Spinal cord (tissue), 9 donors: ENCODE measurements at regions not wholly inside any gene's neighbourhood (a gene's known extent, or its start where the extent isn't known, plus 50 kb on each side); places are given as distances from the start of the nearest gene placed in this dataset.
"Not testable (repeated sequence)": the region's sequence is repeated elsewhere in the genome, so short reads cannot be mapped to it uniquely, and the experiment has no call there.

ENCODE experiments used
- DNase-seq, 6 donors: peaks; one replicate each; pipeline versions ENCODE4 v3.0.0 to v3.0.0-alpha.2; 2013 to 2015; ENCODE audit warnings: low spot score in 6 of 6, low read depth in 4 of 6
- H3K27ac ChIP-seq: one replicate; pipeline ENCODE4 v1.5.1; 2013; ENCODE audit warnings: low read depth, low read length, control low read depth
- H3K27me3 ChIP-seq: one replicate; pipeline ENCODE4 v1.6.1; 2013; ENCODE audit warnings: low read length; ENCODE audit not compliant: control insufficient read depth, insufficient read depth
- H3K36me3 ChIP-seq: one replicate; pipeline ENCODE4 v1.6.1; 2013; ENCODE audit warnings: low read length; ENCODE audit not compliant: control insufficient read depth, insufficient read depth
- H3K4me1 ChIP-seq: one replicate; pipeline ENCODE4 v1.6.1; 2013; ENCODE audit warnings: low read length; ENCODE audit not compliant: control insufficient read depth, insufficient read depth
- H3K4me3 ChIP-seq: one replicate; pipeline ENCODE4 v1.5.1; 2013; ENCODE audit warnings: low read depth, low read length, control low read depth
- H3K9me3 ChIP-seq: one replicate; pipeline ENCODE4 v1.6.1; 2013; ENCODE audit warnings: low read length; ENCODE audit not compliant: control insufficient read depth, insufficient read depth
- WGBS: methylation state at CpG from one replicate; pipeline ENCODE4 v1.1.5; 2013; ENCODE audit warnings: missing lambda C conversion rate; ENCODE audit not compliant: insufficient coverage; 5-methylcytosine and 5-hydroxymethylcytosine counted together
- donor health status: healthy.

GRCh38 chr5:114120166-114120565, 241.7 kb upstream of the KCNN2 start:
- H3K4me3 ChIP-seq, result no peak overlapping the region
- H3K4me1 ChIP-seq, result no peaks in the 10 kb centered on the region
- no peaks in the 10 kb centered on the region for H3K9me3 ChIP-seq
- no peak for DNase-seq
- no peak overlapping the region for H3K27ac ChIP-seq
- no peaks in the 10 kb centered on the region for H3K36me3 ChIP-seq
- no peaks in the 10 kb centered on the region for H3K27me3 ChIP-seq
- WGBS, result 81% methylated on average over 4 of the region's 4 CpGs

GRCh38 chr5:114122852-114123251, 239.0 kb upstream of the KCNN2 start:
- H3K27me3 ChIP-seq, result no peaks in the 10 kb centered on the region
- DNase-seq, result no peak
- WGBS, result 80% methylated on average over 1 of the region's 2 CpGs

GRCh38 chr5:114123654-114124053, 238.2 kb upstream of the KCNN2 start:
- Histone ChIP-seq H3K27ac (no peak overlapping the region), H3K27me3 (no peaks in the 10 kb centered on the region), H3K4me3 (no peak overlapping the region), H3K9me3 (no peaks in the 10 kb centered on the region), H3K4me1 (no peaks in the 10 kb centered on the region), H3K36me3 (no peaks in the 10 kb centered on the region)
- WGBS, result no CpG with 5 or more reads among the region's 2 CpGs
- DNase-seq, result no peak

More at GRCh38 chr5:114122852-114123251, 239.0 kb upstream of the KCNN2 start:
- no peak overlapping the region for H3K27ac ChIP-seq
- no peaks in the 10 kb centered on the region for H3K4me1 ChIP-seq
- H3K4me3 ChIP-seq, result no peak overlapping the region
- no peaks in the 10 kb centered on the region for H3K9me3 ChIP-seq
- H3K36me3 ChIP-seq, result no peaks in the 10 kb centered on the region

- 88% methylated on average over 2 of the region's 3 CpGs for WGBS
- Histone ChIP-seq H3K9me3 (peaks cover 2% of the 10 kb centered on the region), H3K4me3 (no peak overlapping the region), H3K36me3 (no peaks in the 10 kb centered on the region), H3K27ac (no peak overlapping the region), H3K4me1 (no peaks in the 10 kb centered on the region), H3K27me3 (no peaks in the 10 kb centered on the region)
- DNase-seq, result no peak
Measured at GRCh38 chr5:114146398-114146797, 215.5 kb upstream of the KCNN2 start.

DNA sequence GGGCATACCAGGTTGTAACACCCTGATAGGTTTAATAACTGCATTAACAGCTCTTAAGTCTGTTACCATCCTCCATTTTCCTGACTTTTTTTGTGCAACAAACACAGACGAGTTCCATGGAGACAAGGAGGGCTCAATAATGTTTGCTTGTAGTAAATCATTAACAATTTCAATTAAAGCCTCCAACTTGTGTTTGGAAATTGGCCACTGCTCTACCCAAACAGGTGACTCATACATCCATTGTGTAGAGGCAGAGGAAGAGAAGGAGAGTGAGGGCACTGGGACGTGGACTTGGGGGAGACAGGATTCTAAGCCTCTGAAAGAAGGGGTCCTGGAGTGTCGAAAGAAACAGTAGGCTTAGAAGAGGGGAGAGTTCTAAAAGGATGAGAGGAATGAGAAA, 213.6 kb upstream of the KCNN2 start:
- DNase-seq, result no peak
- no peak overlapping the region for H3K4me3 ChIP-seq
- no peaks in the 10 kb centered on the region for H3K27me3 ChIP-seq
- peaks cover 2% of the 10 kb centered on the region for H3K9me3 ChIP-seq
- 71% methylated on average over 2 of the region's 3 CpGs for WGBS
- H3K36me3 ChIP-seq, result no peaks in the 10 kb centered on the region
- H3K27ac ChIP-seq, result no peak overlapping the region
- no peaks in the 10 kb centered on the region for H3K4me1 ChIP-seq

DNA sequence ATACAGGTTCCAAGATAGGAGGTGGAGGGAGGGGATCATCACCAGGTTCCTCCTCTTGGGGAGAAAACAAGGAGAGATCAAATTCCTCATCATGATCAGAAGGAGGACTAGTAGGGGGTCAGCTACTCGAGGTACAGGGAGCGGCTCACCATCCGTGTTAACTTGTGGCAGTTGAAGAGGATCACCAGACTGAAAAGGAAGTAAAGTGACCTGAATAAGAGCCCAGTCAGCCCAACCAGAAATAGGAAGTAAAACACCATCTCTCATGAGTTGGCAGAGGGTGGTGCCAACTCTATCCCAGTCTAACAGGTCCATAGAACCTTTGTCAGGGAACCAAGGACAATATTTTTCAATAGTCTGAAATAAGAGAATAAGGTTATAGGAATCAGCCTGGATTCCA, 213.1 kb upstream of the KCNN2 start:
- not testable (repeated sequence) for H3K36me3 ChIP-seq, H3K27ac ChIP-seq, H3K4me3 ChIP-seq, H3K4me1 ChIP-seq, H3K27me3 ChIP-seq, H3K9me3 ChIP-seq, DNase-seq
- WGBS, result 67% methylated on average over 3 of the region's 3 CpGs

DNA sequence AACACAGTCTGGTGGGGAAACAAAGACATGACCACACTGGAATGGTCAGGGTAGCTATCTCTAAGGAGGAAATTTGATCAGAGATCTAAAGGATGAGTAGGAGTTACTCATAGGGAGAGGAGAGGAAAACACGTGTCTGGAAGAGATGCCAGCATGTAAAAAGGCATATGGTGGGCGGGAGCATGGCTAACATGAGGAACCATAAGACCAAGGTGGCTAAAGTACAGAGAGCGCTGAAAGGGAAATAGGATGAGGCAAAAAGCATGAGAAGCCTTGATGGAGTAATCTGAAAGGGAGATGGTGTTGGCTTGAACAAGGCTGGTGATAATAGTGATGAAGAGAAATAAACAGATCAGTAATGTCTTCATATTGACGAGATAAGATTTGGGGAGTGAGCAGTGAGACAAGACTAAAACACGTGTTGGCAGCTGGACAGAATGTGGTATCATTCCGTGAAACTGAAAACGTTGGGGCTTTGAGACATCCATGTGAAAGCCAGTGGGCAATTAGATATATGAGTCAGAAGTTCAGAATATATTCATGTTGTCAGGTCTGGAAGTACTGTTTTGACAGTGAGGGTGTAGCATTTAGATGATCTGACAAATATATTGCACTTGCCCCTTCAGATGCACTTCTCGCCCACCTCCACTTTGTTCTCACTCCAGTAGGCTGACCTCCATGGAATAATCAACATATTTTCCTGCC, 209.1 kb upstream of the KCNN2 start:
- Histone ChIP-seq H3K27ac (no peak overlapping the region), H3K4me1 (no peaks in the 10 kb centered on the region), H3K9me3 (peaks cover 2% of the 10 kb centered on the region), H3K4me3 (no peak overlapping the region), H3K27me3 (no peaks in the 10 kb centered on the region), H3K36me3 (no peaks in the 10 kb centered on the region)
- WGBS, result 86% methylated on average over 7 of the region's 8 CpGs
- DNase-seq, result no peak

DNA sequence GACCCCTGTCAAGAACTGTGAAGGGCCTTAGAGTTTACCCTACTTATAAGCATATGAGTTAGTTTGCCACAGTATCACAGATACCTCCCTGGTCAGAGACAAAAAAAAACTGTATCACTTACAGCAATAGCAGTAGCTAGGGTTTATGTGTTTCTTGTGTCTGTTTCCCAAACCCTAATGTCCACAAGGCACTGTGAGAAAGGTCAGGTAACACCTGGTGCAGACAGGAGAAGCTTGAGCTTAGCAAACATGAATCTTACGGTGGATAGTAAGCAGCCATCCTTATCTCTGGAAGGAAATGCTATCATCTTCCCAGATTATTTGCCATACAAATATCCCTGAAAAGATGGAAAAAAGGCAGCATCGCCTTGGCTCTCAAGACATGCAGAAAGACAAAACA, 208.5 kb upstream of the KCNN2 start:
- Histone ChIP-seq H3K27ac (no peak overlapping the region), H3K27me3 (no peaks in the 10 kb centered on the region), H3K4me3 (no peak overlapping the region), H3K36me3 (no peaks in the 10 kb centered on the region), H3K9me3 (peaks cover 2% of the 10 kb centered on the region), H3K4me1 (no peaks in the 10 kb centered on the region)
- no peak for DNase-seq
- WGBS, result 80% methylated on average over 1 of the region's 2 CpGs

DNA sequence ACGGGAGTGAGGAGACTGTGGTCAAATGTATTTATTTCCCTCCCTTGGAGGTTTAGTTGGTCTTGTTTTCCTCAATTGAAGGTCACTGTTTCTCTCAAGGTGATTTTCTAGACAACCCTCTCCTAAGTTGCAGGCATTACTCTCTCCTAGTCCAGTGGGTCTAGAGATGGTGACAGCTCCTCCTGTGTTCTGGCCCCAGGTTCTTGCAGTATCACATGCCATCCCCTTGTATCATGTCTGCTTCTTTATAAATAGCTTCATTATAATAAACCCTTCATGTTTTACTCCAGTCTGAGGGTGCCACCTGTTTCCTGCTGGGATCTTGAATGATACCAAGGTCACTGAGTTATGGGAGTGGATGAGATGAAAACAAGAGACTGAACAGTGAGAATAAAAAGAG, 208.0 kb upstream of the KCNN2 start:
- DNase-seq, result no peak
- no peaks in the 10 kb centered on the region for H3K27me3 ChIP-seq
- no CpG with 5 or more reads among the region's 1 CpG for WGBS
- H3K4me3 ChIP-seq, result no peak overlapping the region
- no peak overlapping the region for H3K27ac ChIP-seq
- no peaks in the 10 kb centered on the region for H3K4me1 ChIP-seq
- peaks cover 2% of the 10 kb centered on the region for H3K9me3 ChIP-seq
- no peaks in the 10 kb centered on the region for H3K36me3 ChIP-seq

DNA sequence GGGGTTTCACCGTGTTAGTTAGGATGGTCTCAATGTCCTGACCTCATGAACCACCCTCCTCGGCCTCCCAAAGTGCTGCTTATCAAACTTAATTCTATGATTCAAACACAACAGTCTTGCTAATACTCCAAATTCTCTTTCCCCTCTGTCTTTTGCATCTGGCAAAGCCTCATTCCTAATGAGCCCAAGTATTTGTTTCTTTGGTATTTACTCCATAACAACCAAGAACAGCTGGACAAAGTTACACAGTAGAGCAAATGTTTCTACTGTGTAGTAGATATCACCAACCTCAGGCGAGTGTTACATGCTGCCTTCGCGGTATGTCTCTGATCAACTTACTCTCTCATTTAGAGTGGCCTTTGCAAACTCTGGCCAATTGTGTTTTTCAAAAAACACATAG, 195.8 kb upstream of the KCNN2 start:
- no peak for DNase-seq
- no peak overlapping the region for H3K4me3 ChIP-seq
- 100% methylated on average over 1 of the region's 5 CpGs for WGBS
- H3K27me3 ChIP-seq, result no peaks in the 10 kb centered on the region
- no peaks in the 10 kb centered on the region for H3K36me3 ChIP-seq
- no peaks in the 10 kb centered on the region for H3K4me1 ChIP-seq
- H3K27ac ChIP-seq, result no peak overlapping the region
- H3K9me3 ChIP-seq, result no peaks in the 10 kb centered on the region
